H1 (cell line): ENCODE measurements at regions not wholly inside any gene's neighbourhood (a gene's known extent, or its start where the extent isn't known, plus 50 kb on each side); places are given as distances from the start of the nearest gene placed in this dataset.

Experiments used
- ASH2L ChIP-seq: fragments of 200-600, 300-600 bp; sonication (generic); IDR thresholded peaks from one replicate; pipeline ENCODE4 v1.7.1; 2017; ENCODE audit warnings: low read length
- CTBP2 ChIP-seq: IDR thresholded peaks from 2 replicates; pipeline ENCODE4 v1.7.0; 2011; ENCODE audit warnings: borderline replicate concordance, mild to moderate bottlenecking, moderate library complexity, mixed read lengths, low read length; ENCODE audit not compliant: insufficient read depth, insufficient read length
- E2F6 ChIP-seq: IDR thresholded peaks from 2 replicates; pipeline ENCODE4 v1.6.1; 2012; ENCODE audit warnings: inconsistent platforms
- TEAD4 ChIP-seq: IDR thresholded peaks from 2 replicates; pipeline ENCODE4 v1.6.1; 2012; ENCODE audit warnings: low read depth, low read length, inconsistent platforms, mixed read lengths

GRCh38 chr3:109234300-109234699, 82.0 kb downstream of the DPPA2 start (continued):
- no peak for TF ChIP-seq CTBP2
- no peak for TF ChIP-seq TEAD4
- peak; percentile 61 for TF ChIP-seq ASH2L
- peak; percentile 52; the same call in 1 of the 2 replicates for TF ChIP-seq E2F6
